HFFc6 (cell line): ENCODE measurements at regions not wholly inside any gene's neighbourhood (a gene's known extent, or its start where the extent isn't known, plus 50 kb on each side); places are given as distances from the start of the nearest gene placed in this dataset.
A peak's percentile ranks its signal among the peaks of the same experiment; 100 is the strongest.

ENCODE experiments used
- DNase-seq: peaks from one replicate; pipeline ENCODE4 v3.0.0-alpha.2; 2018
- H3K27ac Mint-ChIP-seq: 2 replicates; pipeline ENCODE4 v1.8.0; 2020; ENCODE audit warnings: mild to moderate bottlenecking, mixed read lengths
- H3K27me3 Mint-ChIP-seq: 2 replicates; pipeline ENCODE4 v1.8.0; 2021; ENCODE audit warnings: mild to moderate bottlenecking, moderate library complexity, mixed read lengths; ENCODE audit not compliant: insufficient read depth
- H3K36me3 Mint-ChIP-seq: 2 replicates; pipeline ENCODE4 v1.8.0; 2021; ENCODE audit warnings: low read depth, mixed read lengths
- H3K4me1 Mint-ChIP-seq: 2 replicates; pipeline ENCODE4 v1.8.0; 2020; ENCODE audit warnings: low read depth, mixed read lengths
- H3K4me3 Mint-ChIP-seq: 2 replicates; pipeline ENCODE4 v1.8.0; 2020; ENCODE audit warnings: mild to moderate bottlenecking, moderate library complexity, mixed read lengths
- H3K9me3 Mint-ChIP-seq: 2 replicates; pipeline ENCODE4 v1.8.0; 2020; ENCODE audit warnings: mild to moderate bottlenecking, mixed read lengths
- TF ChIP-seq, protein P1 (sequence below): fragments of 200-600 bp; sonication (generic); IDR thresholded peaks from 2 replicates; pipeline ENCODE4 v1.5.0; 2021; ENCODE audit warnings: antibody characterized with exemption, mild to moderate bottlenecking

DNA sequence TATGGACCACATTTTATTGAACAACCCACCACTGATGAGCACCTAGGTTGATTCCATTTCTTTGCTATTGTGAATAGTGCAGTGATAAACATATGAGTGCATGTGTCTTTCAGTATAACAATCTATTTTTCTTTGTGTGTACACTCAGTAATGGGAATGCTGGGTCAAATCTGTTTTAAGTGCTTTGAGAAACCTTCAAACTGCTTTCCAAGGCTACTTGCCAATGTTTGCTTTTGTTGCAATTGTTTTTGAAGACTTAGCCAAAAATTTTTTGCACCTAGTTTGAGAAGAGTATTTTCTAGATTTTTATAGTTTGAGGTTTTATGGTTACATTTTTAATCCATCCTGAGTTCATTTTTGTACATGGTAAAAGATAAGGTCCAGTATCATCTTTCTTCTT lies 587.4 kb upstream of the SETBP1 start:
- Mint-ChIP-seq H3K27me3 (no peaks in the 10 kb centered on the region), H3K9me3 (peaks cover 40% of the 10 kb centered on the region), H3K4me3 (no peak overlapping the region), H3K36me3 (peaks cover 6% of the 10 kb centered on the region; the same call in 1 of the 2 replicates), H3K27ac (no peak overlapping the region), H3K4me1 (no peaks in the 10 kb centered on the region)
- TF ChIP-seq, protein P1, sequence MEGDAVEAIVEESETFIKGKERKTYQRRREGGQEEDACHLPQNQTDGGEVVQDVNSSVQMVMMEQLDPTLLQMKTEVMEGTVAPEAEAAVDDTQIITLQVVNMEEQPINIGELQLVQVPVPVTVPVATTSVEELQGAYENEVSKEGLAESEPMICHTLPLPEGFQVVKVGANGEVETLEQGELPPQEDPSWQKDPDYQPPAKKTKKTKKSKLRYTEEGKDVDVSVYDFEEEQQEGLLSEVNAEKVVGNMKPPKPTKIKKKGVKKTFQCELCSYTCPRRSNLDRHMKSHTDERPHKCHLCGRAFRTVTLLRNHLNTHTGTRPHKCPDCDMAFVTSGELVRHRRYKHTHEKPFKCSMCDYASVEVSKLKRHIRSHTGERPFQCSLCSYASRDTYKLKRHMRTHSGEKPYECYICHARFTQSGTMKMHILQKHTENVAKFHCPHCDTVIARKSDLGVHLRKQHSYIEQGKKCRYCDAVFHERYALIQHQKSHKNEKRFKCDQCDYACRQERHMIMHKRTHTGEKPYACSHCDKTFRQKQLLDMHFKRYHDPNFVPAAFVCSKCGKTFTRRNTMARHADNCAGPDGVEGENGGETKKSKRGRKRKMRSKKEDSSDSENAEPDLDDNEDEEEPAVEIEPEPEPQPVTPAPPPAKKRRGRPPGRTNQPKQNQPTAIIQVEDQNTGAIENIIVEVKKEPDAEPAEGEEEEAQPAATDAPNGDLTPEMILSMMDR: no peak
- DNase-seq: no peak

DNA sequence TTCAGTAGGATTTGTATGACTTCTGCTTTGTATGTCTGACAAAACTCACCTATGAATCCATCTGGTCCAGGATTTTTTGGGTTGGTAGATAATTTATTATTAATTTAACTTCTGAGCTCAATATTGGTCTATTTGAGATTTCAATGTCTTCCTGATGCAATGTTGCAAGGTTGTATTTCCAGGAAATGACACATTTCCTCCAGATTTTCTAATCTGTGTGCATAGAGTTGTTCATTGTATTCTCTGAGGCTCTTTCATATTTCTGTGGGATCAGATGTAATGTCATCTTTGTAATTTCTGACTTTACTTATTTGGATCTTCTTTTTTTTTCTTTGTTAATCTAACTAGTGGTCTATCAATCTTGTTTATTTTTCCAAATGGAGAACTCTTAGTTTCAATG lies 584.7 kb upstream of the SETBP1 start:
- no peaks in the 10 kb centered on the region; the same call in 1 of the 2 replicates for H3K27me3 Mint-ChIP-seq
- H3K4me1 Mint-ChIP-seq: no peaks in the 10 kb centered on the region
- H3K27ac Mint-ChIP-seq: no peak overlapping the region
- DNase-seq: no peak
- peaks cover 58% of the 10 kb centered on the region for H3K9me3 Mint-ChIP-seq
- peaks cover 6% of the 10 kb centered on the region; the same call in 1 of the 2 replicates for H3K36me3 Mint-ChIP-seq
- TF ChIP-seq, protein P1: no peak
- H3K4me3 Mint-ChIP-seq: no peak overlapping the region

DNA sequence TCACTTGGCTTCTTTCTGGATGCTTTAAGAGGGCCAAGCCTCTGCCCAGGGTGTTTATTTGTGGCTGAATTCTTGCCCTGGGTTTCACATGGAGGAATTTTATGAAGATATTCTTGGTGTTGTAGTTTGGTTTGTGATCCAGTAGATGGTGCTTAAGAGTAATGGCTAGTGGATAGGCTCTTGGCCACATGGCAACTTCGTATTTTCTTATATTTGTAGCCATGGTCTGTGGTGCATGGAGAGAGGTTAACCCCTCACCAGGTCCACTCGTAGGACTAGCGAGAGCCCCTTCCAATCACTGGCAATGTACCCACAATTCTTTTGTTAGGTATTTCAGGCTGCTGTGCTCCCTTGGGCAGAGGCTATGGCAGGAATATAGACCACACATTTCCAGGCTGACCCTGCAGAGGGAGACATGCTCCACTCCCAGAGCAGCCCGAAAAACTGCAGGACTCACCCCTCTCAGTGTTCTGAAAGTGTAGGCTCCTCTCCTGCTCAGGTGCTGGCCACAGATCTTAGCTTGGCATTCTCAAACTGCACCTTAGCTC lies 582.1 kb upstream of the SETBP1 start:
- no peak for DNase-seq
- TF ChIP-seq, protein P1: peak; percentile 37; the same call in 1 of the 2 replicates
- H3K4me3 Mint-ChIP-seq: no peak overlapping the region

DNA sequence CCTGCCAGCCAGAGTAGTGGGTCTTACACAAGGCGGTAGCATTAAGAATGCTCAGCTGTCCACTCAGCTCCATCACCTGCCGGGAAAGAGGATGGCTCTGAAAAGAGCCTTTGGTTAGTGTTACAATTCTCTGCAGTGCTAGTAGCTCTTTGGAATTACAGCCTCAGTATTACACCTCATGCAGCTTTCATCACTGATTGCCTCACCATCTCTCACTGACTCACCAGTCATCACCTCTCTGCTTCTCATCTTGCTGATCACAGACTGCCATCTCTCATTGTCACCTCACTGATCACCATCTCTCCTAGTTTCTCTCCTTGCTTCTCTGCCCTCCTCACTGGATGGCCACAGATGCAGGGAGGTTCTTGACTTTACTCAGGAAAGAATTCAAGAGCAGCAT lies 573.5 kb upstream of the SETBP1 start:
- H3K36me3 Mint-ChIP-seq: no peaks in the 10 kb centered on the region
- no peak overlapping the region for H3K27ac Mint-ChIP-seq
- TF ChIP-seq, protein P1: no peak
- H3K4me3 Mint-ChIP-seq: no peak overlapping the region
- DNase-seq: no peak
- no peaks in the 10 kb centered on the region for H3K4me1 Mint-ChIP-seq
- H3K9me3 Mint-ChIP-seq: peaks cover 15% of the 10 kb centered on the region
- H3K27me3 Mint-ChIP-seq: no peaks in the 10 kb centered on the region

More for the DNA sequence above, 582.1 kb upstream of the SETBP1 start:
- peaks cover 50% of the 10 kb centered on the region for H3K9me3 Mint-ChIP-seq
- no peaks in the 10 kb centered on the region for H3K4me1 Mint-ChIP-seq
- H3K27me3 Mint-ChIP-seq: no peaks in the 10 kb centered on the region; the same call in 1 of the 2 replicates
- H3K36me3 Mint-ChIP-seq: peaks cover 6% of the 10 kb centered on the region; the same call in 1 of the 2 replicates
- H3K27ac Mint-ChIP-seq: no peak overlapping the region

DNA sequence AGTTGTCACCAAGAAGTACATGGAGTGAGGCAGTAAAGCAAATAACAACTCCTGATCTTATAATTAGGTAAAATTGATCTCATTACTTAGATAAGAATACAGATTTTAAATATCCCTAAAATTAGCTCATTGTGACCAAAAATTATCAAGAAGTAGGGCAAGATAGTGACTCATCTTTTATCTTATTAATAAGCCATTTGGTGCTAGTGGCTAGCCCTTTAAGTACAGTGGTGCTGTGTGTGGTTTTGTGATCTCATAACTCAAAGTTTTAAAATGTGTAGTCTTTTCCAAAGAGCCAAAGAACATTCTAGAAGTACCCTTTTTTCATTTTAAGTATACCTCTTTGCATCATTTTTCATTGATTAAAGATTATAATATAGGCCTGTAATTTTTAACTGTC lies 569.4 kb upstream of the SETBP1 start:
- Mint-ChIP-seq H3K9me3 (peaks cover 13% of the 10 kb centered on the region), H3K4me3 (no peak overlapping the region), H3K36me3 (no peaks in the 10 kb centered on the region), H3K27ac (no peak overlapping the region), H3K27me3 (no peaks in the 10 kb centered on the region), H3K4me1 (no peaks in the 10 kb centered on the region)
- TF ChIP-seq, protein P1: no peak
- no peak for DNase-seq
